PC-9 (cell line): ENCODE measurements at regions not wholly inside any gene's neighbourhood (a gene's known extent, or its start where the extent isn't known, plus 50 kb on each side); places are given as distances from the start of the nearest gene placed in this dataset.

Source experiments
- CTCF ChIP-seq: fragments of 200-600 bp; sonication (generic); conservative IDR thresholded peaks from 2 replicates; pipeline ENCODE4 v1.6.1; 2017; ENCODE audit warnings: mixed run types, antibody characterized with exemption, mild to moderate bottlenecking, moderate library complexity
- EZH2 ChIP-seq: fragments of 200-600 bp; sonication (generic); IDR thresholded peaks from 2 replicates; pipeline ENCODE4 v1.8.0; 2017; ENCODE audit warnings: antibody characterized with exemption, low read depth

GRCh38 chr5:124433170-124433569 lies 313.3 kb downstream of the ZNF608 start:
- no peak for TF ChIP-seq CTCF
- no peak for TF ChIP-seq EZH2
